NCI-H82 treated with DMSO at 0.1 percent for 48 hours (cell line): ENCODE measurements at regions not wholly inside any gene's neighbourhood (a gene's known extent, or its start where the extent isn't known, plus 50 kb on each side); places are given as distances from the start of the nearest gene placed in this dataset.

ENCODE experiments used
- DNase-seq: peaks from one replicate; lab custom pipeline; 2025; ENCODE audit not compliant: unreplicated experiment; lab: John Stamatoyannopoulos, UW

DNA sequence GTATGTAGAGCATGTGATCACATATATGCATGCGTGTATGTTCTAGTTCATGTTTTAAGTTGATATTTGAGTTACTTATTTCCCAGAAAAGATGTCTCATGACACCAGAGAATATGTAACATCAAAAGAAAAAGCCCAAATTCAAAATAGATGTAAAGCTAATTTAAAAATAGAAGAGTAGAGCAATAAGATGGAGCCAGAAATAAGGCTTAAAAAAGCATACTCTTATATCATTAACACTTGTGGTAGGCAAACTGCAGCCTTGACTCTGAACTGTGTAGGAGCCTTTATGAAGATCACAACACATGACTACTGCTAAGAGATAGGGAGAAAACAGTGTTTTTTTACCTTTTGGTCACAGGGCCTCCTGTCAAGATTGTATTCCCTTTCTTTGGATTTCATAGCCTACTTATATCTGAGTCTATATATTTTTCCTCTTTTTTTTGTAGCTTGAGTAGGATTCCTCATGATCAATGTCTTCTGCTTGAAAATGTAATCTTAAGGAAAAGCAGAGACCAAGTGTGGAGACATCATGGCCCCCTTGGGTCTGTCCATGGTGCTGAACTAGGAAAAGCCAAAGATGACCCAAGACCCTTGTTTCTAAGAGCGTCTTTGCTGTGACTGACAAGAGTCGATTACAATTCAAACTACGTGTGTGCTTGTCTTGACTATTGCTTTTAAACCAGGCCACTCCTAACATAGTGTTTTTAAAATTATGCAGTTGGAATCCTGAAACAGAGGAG, 390.4 kb downstream of the SHISA9 start:
- DNase-seq: no peak

DNA sequence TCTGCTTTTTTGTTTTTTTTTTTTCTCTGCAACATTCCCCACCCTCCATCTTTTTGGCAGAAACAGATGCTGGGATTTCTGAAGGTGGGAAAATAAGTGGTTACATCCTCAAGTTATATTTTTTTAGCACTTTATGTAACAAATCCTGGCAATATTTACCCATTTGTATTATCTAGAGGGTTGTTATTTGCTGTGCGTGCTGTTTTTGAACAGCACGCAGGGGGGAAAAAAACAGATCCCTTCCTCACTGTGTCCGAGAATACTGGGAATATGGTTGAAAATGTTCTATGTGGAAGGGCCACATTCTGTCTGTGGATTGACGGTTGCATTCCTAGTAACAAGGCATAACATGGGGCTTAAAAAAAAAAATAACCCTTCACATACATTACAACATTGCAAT, 394.8 kb downstream of the SHISA9 start:
- DNase-seq: no peak

DNA sequence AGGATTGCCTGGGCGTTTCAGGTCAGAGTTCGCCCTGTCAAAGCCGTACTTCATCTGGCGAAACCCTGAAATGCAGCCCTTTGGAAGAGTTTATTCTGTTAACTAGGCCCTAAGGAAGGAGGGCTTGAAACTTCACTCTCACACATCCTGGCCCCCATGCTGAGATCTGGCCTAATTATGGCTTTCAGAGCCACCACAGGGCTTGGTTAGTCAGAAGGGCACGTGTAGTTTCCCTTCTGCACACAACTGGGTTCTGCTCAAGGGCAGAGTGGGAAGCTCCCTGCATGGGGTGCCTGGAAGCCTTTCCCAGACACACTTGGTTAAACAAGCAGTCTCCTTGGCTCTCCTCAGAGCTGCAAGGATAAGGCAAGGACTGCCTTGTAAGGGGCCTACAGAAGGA, 397.3 kb downstream of the SHISA9 start:
- no peak for DNase-seq

DNA sequence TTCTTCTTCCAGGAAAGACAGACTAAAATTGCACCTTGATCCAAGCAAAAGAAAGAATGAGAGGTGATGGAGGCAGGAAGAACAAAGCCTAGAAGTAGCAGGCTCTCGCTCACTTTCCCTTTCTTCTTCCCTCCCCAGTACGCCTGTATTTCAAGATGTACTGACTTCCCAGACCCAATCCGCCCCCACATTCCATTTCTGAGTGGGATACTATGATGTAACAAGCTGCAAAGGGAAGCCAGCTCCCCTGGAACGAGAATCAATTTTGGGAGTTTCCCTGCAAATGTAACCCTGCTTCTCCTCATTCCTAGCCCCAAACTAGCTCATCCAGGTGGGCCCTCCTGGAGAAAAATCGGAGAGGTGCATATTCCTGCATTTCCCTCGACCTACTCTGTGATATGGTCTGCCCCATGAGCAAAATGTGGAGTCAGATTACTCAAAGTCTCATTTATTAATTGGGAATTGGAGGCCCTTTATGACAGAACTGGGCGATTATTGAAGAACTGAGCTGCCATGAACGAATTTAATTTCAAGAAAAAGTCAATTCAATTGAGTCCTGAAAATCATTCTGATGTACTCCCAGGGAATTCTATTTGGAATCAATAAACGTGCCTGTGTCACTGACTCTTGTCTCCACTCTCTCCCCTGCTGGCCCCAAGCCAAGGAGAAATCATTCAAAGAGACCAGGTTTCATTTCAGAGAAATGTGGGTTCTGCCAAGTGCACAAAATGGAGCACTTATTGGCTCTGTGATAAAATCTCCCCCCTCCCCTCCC, 398.9 kb downstream of the SHISA9 start:
- no peak for DNase-seq

DNA sequence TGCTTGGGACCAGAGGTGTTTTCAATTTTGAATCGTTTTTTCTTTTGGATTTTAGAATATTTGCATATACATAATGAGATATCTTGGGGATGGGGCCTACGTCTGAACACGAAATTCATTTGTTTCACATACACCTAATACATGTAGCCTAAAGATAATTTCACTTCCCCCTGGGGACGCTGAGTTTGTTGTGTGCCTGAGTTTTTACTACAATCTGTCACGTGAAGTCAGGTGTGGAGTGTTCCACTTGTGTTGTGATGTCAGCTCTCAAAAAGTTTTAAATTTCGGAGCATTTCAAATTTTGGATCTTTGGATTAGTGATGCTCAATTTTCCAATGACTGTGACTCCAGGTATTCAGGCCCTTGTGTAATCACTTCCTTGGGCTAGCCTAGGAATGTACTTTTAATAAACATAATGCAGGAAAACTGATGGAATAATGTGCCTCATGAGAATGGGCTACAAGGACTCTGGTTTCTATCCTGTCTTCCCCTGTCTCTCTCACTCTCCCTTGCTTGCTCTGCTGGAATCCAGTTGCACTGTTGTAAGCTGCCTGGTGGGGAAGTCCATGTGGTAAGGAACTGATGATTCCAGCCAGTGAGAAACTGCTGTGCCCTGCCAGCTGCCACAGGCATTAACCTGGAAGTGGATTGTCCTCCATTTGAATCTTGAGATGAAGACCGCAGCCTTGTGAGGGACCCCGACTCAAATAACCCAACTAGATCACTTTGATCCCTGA, 403.8 kb downstream of the SHISA9 start:
- no peak for DNase-seq

DNA sequence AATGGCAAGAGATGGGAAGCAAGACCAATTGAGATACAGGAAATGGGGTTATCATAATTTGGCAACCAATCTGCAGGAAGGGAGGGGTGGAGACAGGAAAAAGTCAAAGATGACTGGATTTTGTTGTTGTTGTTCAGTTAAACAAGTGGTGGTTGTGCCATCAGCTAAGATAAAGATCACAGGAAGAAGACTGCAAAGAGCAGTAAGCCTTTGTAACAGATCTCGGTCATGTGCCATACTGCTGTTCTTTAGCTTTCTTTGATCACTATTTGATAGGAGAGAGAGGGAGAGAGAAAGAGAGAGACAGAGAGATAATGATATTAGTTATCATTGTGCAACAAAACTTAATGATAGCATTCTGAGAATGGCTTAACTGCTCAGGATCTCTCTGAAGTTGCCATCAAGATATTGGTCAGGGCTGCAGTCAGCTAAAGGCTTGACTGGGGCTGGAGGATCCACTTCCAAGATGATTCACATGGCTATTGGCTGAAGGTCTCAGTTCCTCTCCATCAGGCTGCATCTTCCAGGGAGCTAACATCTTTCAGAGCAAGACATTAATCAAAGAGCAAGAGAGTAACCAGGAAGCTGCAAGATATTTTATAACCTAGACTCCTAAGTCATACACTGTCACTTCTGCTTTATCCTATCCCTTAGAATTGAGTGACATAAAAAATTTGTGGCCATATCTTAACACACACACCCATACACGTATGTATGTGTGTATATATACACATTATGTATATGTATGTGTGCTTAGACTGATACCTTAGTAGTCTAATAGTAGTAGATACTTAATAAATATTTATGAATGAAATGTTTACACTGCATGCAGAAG, 405.0 kb downstream of the SHISA9 start:
- no peak for DNase-seq

DNA sequence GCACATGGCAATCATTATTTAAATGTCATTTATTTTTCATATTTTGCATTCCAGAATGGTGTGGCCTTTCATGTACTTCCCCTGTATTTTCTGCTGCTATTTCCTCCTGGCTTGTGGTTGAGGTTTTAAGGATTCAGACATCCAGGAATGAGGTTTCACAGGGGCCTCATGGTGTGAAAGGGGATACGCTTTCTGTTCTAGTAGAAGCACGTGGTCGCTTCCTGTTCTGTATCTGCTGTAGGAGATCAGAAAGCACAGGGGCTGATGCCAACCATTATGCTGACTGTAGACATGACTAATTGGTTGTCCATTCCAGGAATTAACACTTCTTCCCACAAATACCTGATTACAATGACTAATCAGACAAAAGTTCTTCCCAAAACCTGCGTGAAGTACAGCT, 405.9 kb downstream of the SHISA9 start:
- DNase-seq: no peak

DNA sequence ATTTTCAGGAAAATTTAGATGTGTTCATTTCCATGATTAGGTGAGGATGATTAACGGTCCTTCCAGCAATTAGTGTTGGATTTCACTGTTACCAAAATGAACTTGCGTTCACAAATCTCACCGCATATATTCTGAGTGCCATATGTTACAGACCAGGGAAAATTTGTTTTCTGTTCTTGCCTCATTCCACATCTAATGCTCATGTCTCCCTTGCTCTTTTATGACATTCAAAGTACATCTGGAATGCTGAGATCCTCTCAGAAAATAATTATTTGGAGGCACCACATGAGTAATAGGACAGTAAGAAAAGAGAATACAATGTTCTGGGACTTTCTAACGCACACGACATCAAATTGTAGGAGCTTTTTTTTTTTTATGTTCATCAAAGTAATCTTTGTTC, 406.5 kb downstream of the SHISA9 start:
- no peak for DNase-seq

DNA sequence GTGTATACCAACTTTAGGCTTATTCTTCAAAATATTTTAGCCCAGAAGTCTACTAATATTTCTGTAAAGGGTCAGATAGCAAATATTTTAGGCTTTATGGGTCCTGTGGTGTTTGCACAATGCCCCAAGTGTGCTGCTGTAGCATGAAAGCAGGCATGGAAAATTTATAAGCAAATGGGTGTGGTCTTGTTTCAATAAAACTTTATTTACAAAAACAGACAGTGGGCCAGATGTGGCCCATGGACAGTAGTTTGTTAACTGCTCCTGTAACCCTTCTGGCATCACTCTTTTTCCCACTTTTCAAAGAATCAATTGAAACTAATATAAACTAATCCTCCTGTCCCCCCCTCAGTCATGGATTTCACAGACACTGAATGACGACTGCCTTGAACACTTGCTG, 410.7 kb downstream of the SHISA9 start:
- no peak for DNase-seq

DNA sequence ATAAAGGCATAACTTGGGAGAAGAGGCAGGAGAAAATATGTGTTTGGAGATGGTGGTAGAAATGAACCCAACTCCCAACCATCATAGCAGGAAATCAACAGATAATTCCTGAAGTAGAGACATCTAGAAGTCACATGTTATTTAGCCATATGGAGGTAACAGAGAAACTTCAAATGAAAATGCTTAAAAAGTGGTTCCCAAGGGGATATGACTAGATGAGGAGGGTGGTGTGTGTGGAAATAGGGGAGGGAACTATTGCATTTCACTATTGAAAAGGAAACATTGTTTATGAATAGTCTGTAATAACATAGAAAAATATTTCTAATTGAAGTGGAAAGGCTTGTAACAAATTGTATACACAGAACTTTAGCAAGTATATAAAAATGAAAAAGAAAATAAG, 412.0 kb downstream of the SHISA9 start:
- DNase-seq: no peak

DNA sequence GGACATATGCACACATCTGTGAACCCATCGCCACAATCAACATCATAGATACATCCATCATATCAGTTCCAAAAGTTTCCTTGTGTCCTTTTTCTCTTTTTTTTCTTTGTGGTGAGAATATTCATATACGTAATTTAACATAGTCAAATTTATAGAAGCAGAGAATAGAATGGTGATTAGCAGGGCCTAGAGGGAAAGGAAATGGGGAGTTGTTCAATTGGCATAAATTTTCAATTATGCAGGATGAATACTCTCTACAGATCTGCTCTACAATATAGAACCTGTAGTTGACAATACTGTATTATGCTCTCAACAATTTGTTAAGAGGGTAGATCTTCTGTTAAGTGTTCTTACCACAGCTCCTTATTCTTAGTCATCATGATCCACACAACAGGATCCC, 413.2 kb downstream of the SHISA9 start:
- no peak for DNase-seq

DNA sequence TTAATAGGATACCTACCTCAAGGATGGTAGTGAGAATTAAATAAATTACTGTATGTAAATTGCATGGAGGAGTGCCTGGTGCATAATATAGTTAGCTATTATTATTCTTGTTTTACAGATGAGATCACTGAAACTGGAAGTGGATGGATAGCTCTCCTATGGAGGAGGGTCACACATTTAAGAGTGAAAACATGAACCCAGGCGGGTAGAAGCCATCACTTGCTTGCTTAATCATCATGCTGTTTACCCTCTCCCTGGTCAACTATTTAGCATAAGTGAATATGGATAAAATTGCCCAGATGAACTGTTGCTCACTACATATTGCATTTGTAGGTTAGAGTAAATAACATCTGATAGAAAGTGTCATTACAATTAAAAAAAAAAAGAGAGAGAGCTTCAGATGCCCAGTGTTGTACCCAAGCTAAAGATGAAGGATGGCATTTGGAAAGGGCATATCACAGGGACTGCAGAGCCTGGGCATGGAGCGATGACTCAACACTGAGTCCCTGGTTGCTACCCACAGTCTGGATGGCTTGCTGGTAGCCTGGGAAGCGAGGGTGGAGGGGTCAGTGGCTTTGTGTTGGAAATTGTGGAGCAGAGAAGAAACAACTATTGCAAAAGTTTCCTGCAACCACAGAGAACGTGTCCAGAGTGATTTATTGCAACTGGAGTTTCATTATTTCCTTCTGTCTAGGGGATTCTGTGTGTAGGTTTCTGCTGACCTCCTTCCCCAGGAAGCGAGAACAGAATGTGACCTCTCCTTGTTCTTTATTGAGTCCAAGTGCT, 414.4 kb downstream of the SHISA9 start:
- no peak for DNase-seq

DNA sequence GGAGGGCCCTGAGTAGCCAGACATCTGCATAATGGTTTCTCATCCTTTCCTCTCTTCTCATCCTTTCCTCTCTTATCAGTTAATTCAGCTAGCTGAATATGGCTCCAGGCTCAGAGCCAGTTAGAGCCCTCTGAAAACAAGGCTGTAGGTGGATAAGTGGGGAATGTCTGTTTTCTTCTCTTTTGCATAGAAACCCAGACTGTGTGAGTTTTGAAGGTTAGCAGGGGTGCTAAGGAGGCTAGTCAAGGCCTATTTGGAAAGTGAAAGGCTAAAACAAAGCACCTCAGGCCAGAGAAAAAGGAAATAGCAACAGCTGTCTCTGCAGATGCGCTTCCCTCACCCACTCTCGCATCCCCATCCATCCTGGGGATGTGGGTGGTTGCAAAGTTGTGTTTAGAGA, 420.9 kb downstream of the SHISA9 start:
- no peak for DNase-seq

DNA sequence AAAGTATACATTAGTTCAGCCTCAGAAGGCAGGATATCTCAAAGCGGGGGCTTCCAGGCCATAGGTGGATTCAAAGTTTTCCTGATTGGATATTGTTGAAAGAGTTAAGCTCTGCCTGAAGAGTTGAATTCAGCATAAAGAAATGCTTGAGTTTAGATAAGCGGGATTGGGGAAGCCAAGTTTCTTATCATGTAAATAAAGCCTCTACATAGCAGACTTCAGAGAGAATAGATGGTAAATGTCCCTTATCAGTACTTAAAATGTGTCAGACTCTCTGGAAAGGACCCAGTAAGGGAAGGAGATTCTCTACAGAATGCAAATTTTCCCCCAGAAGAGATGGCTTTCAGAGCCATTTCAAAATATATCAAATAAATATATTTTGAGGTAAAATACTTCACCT, 423.5 kb downstream of the SHISA9 start:
- no peak for DNase-seq

DNA sequence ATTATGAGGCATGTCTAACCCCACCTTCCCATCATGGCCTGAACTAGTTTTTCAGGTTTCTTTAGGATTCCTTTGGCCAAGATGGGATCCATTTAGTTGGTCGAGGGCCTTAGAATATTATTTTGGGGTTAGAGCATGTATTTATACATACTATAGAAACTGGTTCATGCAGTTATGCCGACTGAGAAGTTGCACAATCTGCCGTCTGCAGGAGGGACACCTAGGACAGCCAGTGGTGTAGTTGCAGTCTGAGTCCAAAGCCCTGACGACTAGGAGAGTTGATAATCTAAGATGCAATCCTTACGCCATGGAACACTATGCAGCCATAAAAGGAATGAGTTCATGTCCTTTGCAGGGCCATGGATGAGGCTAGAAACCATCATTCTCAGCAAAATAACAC, 424.0 kb downstream of the SHISA9 start:
- DNase-seq: no peak

DNA sequence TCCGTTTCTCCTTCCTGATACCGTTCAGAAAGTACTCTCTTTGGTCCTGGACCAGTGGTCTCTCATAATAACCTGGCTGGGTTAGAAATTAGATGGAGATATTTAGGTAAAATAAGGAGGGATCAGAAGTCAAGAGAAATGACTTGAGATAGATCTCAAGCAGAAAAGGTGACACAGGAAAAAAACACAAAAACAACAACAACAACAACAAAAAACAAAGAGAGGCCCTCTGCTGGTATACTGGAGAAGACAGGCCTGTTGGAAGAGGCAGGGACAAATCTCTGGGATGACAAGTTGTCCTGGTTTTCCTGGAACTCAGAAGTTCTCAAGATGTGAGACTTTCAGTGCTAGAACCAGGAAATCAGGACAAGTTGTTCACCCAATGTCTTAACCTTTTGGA, 430.5 kb downstream of the SHISA9 start:
- no peak for DNase-seq

DNA sequence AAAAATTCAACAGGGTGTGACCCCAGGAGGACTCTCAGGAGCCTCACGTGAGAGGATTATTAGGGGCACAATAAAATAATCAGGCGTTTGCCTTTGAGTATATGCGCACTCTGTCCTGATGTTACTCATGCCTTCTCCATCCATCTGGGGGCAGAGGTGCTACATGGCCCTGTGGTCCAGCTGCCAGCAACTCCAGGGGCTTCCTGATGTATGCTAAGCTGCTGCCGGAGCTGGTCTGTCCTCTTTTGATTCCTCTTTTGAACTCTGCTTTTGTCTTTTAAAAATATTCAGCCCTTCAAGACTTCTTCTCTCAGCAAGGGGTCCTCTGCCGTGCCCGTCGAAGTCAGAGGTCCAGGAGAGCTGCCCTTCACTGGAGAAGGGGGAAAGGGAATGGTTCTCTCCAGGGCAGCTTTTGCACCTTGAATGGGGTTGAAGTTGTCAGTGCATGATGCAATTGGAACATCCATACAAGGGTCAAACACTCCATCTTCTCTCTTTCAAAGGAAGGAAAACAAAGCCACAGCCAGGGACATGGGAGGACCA, 431.4 kb downstream of the SHISA9 start:
- DNase-seq: no peak

DNA sequence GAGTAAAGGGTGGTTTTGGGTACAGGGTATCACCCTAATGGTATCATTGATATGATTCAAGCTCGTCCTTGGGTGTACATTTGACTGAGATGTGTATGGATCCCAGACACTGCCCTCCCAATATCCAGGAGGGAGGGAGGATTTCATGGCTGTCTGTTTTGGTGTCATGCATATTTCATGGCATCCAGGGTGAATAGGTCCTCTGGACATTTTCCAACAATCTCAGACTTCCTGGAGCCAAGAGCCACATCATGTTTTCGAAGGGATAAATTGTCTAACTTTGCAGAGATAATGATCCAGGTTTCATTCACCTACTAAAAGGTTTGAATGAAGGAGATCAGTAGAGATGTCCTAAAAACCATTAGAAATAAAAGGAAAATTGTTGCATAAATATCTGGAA, 431.9 kb downstream of the SHISA9 start:
- DNase-seq: no peak

DNA sequence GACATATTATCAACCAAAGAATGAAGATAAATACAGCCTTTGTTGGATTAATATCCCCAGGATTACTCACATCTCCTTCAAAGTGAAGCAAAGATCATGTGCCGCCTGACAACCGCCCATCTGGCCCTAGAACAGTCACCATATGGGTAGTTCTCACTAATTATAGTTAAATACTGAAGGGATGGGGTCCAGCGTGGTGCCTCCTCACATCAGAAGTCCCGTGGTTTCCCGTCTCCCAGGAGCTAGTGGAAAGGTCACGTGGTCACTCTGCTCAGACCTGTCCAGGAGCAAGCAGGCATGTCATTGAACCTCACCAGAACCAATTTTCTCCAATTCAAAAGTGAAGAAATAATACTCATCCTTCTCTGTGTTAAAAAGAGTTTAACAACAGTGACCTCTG, 434.5 kb downstream of the SHISA9 start:
- peak; percentile 86 for DNase-seq

DNA sequence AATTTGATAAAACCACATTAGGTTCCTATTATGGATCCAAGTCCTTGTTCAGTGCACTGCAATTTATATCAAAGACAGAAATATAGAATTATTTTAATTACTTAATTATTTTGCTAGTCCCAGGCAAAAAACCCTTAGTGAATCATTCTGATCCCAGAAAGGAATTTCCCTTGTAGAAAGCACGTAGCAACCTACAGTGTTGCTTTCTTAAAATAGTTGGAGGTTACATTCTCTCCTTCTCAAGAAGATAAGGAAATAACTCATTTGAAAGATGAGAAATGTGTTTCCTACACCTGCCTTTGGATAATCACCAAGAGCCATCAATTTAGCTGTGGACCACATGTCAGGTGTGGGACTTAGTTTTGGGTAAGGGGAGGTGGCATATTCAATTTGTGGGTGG, 434.9 kb downstream of the SHISA9 start:
- DNase-seq: no peak
